Activated CD4-positive, alpha-beta T cell treated with anti-CD3 and anti-CD28 coated beads, Interleukin-2, amount 10 ng/mL, durations not matched to agents 7 days and 5 days (primary cell): ENCODE measurements at regions not wholly inside any gene's neighbourhood (a gene's known extent, or its start where the extent isn't known, plus 50 kb on each side); places are given as distances from the start of the nearest gene placed in this dataset.

ENCODE experiments used
- CTCF ChIA-PET: fragments of 350-600 bp; sonication (Branson Sonifier 250); formaldehyde crosslinking; loops from one replicate; lab custom pipeline; 2021; ENCODE audit warnings: antibody characterized with exemption; lab: Charles Lee
- POLR2A ChIA-PET: fragments of 350-600 bp; sonication (Branson Sonifier 250); formaldehyde crosslinking; loops from one replicate; lab custom pipeline; 2021; ENCODE audit warnings: antibody characterized with exemption; lab: Charles Lee
- DNase-seq: peaks from one replicate; pipeline ENCODE4 v3.0.0-alpha.2; 2020
- H3K27ac Mint-ChIP-seq: one replicate; pipeline ENCODE4 v1.8.0; 2021; ENCODE audit warnings: mild to moderate bottlenecking, moderate library complexity, mixed read lengths
- H3K27me3 Mint-ChIP-seq: one replicate; pipeline ENCODE4 v1.8.0; 2021; ENCODE audit warnings: mixed read lengths
- H3K36me3 Mint-ChIP-seq: one replicate; pipeline ENCODE4 v1.8.0; 2021; ENCODE audit warnings: low read depth, mixed read lengths
- H3K4me1 Mint-ChIP-seq: one replicate; pipeline ENCODE4 v1.8.0; 2021; ENCODE audit warnings: mixed read lengths
- H3K4me3 Mint-ChIP-seq: one replicate; pipeline ENCODE4 v1.8.0; 2021; ENCODE audit warnings: mild to moderate bottlenecking, moderate library complexity, mixed read lengths
- H3K9me3 Mint-ChIP-seq: one replicate; pipeline ENCODE4 v1.8.0; 2021; ENCODE audit warnings: mixed read lengths

DNA sequence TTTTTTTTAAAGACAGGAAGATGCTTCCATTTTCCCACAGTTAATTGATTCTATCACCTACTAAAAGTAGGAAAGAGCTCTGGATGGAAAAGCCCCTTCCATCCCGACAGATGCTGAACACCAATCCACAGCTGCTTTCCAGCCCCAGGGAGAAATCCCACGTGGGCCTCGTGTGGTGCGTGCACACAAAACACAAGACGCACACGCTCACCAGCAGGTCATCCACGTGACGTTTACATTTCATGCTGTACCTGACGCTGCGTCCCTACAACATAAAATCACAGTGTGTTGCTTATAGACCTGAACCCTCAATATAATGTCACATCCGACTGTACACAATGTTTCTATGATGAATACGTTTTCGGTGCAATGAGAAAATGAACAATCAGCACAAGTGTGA is 50.2 kb upstream of the DACT2 start:
- Mint-ChIP-seq H3K27me3 (peaks cover 5% of the 10 kb centered on the region), H3K36me3 (no peaks in the 10 kb centered on the region), H3K27ac (no peak overlapping the region), H3K9me3 (no peaks in the 10 kb centered on the region), H3K4me1 (peaks cover 4% of the 10 kb centered on the region), H3K4me3 (no peak overlapping the region)
- POLR2A ChIA-PET = no interaction called here
- no peak for DNase-seq
- CTCF ChIA-PET = interaction anchor here (1.5 kb wide), 1 partner anchor 512 kb away, joined by 4 read pairs; no protein-coding TSS in a partner anchor

DNA sequence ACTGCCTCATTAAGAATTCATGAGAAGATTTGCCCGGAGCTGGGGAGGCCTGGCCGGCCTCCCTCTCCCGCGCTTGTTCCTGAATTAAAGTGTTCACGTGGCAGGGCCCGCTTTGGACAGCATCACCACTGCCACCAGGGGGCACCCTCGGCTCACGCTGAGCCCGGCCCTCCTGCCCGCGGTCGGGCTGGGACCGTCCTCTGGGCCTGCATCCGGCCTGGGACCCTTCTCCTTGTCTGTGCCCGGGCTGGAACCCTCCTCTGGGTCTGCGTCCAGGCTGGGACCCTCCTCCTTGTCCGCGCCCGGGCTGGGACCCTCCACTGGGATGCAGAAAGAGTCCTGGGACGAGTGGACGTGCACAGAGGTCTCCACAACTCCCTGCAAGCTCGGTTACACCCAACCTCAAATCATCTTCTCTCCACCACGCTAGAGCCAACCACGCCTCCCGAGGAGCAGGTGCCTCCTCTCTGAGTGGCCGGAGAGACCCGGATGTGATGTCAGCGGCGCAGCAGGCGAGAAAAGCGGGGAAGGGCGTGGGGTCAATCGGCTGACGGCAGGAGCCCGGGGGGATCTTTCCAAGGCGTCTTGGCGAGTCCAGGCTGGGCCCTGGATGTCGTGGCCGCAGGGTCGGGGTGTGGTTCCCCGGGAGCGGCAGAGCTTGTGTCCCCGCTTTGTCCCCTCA is 50.9 kb upstream of the DACT2 start:
- Mint-ChIP-seq H3K4me1 (peaks cover 4% of the 10 kb centered on the region), H3K36me3 (no peaks in the 10 kb centered on the region), H3K27ac (no peak overlapping the region), H3K9me3 (no peaks in the 10 kb centered on the region), H3K27me3 (peaks cover 5% of the 10 kb centered on the region), H3K4me3 (no peak overlapping the region)
- CTCF ChIA-PET = interaction anchor here (1.5 kb wide), 1 partner anchor 511 kb away, joined by 4 read pairs; no protein-coding TSS in a partner anchor
- POLR2A ChIA-PET = no interaction called here
- DNase-seq = peak; percentile 61

DNA sequence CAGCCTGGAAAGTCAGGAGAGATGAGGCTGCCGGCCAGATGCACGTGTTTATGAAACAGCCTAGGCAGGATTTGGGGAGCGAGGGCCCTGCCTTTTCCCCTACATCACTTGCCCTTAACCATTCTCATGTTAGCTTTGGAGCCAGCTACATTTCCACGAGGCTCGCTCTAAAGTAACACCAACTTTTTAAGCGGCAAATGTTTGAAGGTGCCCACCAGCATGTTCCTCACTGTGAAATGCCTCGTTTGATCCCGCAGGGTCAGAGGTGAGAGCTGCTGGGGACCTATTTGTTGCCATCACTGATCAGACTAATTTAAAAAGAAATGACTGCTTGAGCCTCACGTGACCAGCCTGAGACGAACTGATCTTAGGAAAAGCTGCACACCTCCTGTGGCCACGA is 51.6 kb upstream of the DACT2 start:
- Mint-ChIP-seq H3K27ac (no peak overlapping the region), H3K9me3 (no peaks in the 10 kb centered on the region), H3K4me1 (peaks cover 4% of the 10 kb centered on the region), H3K36me3 (no peaks in the 10 kb centered on the region), H3K27me3 (peaks cover 5% of the 10 kb centered on the region), H3K4me3 (no peak overlapping the region)
- ChIA-PET POLR2A (no interaction called here), CTCF (interaction anchor here (1.5 kb wide), 1 partner anchor 510 kb away, joined by 4 read pairs; no protein-coding TSS in a partner anchor)
- DNase-seq = no peak

DNA sequence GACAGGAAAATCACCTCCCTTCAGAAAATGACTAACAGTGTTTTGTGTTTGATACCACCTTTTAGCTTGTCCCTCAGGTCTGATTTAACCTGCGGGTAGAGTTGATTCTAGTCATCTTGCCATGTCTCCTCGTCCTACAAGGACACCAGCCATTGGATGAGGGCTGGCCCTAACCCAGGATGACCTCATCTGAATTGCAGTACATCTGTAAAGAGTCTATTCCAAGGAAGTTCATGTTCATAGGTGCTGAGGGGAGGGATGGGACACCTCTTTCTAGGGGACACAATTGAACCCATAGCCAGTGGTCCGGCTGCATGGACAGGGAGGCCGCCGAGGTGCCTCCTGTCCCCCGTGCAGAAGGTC is 52.0 kb upstream of the DACT2 start:
- peaks cover 4% of the 10 kb centered on the region for H3K4me1 Mint-ChIP-seq
- no peaks in the 10 kb centered on the region for H3K36me3 Mint-ChIP-seq
- ChIA-PET CTCF (no interaction called here), POLR2A (no interaction called here)
- no peak overlapping the region for H3K4me3 Mint-ChIP-seq
- no peak overlapping the region for H3K27ac Mint-ChIP-seq
- H3K27me3 Mint-ChIP-seq = peaks cover 5% of the 10 kb centered on the region
- DNase-seq = no peak
- no peaks in the 10 kb centered on the region for H3K9me3 Mint-ChIP-seq

DNA sequence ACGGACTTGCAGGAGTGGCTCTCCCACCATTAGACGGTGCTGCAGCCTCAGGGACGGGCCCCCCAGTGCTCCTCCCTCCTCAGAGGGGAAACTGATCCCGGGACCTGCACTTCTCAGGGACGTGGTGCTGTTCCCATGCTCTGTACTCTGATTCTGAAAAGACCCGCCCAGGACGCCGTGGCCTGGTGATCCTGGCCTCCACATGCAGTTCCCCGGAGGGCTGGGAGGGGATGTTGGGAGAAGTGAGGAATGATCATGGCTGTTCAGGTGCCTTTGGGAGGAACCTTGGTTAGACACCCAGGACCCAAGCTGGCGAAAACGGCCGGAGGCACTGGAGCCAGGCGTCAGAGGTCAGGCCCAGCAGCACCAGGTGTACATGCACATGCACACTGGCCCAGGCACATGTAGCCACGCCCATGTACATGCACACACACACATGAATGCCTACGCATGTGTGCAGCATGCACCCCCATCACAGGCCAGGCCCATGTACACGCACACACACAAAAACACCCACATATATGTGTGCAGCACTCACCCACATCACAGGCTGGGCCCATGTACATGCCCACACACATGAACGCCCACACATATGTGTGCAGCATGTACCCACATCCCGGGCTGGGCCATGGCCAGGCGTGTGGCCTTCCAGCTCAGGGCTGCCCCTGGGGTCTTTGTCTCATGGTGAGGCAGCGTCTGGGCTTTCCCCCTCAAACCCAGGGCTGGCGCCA is 52.6 kb upstream of the DACT2 start:
- Mint-ChIP-seq H3K36me3 (no peaks in the 10 kb centered on the region), H3K4me1 (peaks cover 2% of the 10 kb centered on the region), H3K4me3 (no peak overlapping the region), H3K27ac (no peak overlapping the region), H3K9me3 (no peaks in the 10 kb centered on the region), H3K27me3 (peaks cover 3% of the 10 kb centered on the region)
- POLR2A ChIA-PET = no interaction called here
- DNase-seq = no peak
- CTCF ChIA-PET = no interaction called here

DNA sequence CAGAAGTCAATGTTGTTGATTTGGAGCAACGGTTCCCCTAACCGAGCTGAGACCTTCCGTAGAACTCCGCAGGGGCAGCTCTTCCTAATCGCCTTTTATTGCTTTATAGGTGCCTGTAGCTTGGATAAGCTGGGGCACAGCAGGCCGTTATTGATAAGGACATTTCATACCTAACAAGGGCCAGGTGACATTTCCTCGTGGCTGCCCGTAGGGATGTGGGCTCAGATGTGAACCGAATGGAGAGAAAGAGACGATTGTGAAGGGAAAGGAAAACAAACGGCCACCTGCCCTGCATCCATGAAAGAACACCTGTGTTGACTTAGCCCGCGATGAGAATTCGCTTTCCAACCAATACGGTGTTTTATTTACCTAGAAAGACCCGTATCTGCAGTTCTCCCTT is 53.3 kb upstream of the DACT2 start:
- Mint-ChIP-seq H3K36me3 (no peaks in the 10 kb centered on the region), H3K27ac (no peak overlapping the region), H3K4me1 (no peaks in the 10 kb centered on the region), H3K9me3 (peaks cover 2% of the 10 kb centered on the region), H3K27me3 (no peaks in the 10 kb centered on the region), H3K4me3 (no peak overlapping the region)
- CTCF ChIA-PET = no interaction called here
- POLR2A ChIA-PET = no interaction called here
- no peak for DNase-seq

DNA sequence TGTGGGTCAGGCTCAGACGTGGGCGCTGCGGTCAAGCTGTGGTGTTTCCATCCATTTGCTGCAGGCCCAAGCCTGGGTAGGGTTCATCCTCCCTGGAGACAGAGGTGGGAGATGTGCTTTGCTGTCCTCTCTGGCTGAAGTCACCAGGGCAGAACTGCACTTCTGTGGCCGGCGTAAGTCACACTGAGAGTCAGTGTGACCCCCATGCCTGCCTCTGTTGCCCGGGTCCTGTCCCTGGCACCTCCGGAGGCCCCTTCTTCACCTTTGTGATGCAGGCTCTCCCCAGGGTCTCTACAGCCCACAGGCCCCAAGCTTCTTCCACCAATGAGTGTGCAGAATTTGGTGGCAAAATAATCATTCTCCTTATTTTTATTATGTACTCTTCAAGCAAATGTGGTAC is 53.8 kb upstream of the DACT2 start:
- DNase-seq = no peak
- Mint-ChIP-seq H3K27ac (no peak overlapping the region), H3K36me3 (no peaks in the 10 kb centered on the region), H3K4me1 (no peaks in the 10 kb centered on the region), H3K9me3 (peaks cover 3% of the 10 kb centered on the region), H3K4me3 (no peak overlapping the region), H3K27me3 (no peaks in the 10 kb centered on the region)
- POLR2A ChIA-PET = no interaction called here
- CTCF ChIA-PET = no interaction called here

DNA sequence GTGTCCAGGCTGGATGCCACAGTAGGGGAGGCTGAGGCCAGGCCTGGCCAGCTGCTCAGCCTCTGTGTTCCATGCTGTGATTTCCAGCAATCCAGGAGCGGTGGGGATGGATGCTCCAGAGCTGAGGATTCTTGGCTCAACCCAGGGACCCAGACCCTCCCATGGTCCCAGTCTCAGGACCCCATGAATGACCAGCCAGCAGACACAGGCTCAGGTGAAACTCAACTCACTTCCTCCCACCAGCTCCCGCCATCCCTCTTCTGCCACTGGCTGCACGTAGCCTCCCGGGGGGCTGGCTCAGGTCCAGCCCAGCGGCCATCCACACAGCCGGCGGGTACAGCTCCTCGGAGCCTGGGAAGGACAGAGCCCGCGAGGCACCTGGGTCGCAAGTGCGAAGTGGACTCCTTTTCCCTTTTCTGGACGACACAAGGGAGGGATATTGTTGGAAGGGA is 54.5 kb upstream of the DACT2 start:
- POLR2A ChIA-PET = no interaction called here
- CTCF ChIA-PET = no interaction called here
- Mint-ChIP-seq H3K36me3 (no peaks in the 10 kb centered on the region), H3K27ac (no peak overlapping the region), H3K4me1 (no peaks in the 10 kb centered on the region), H3K27me3 (no peaks in the 10 kb centered on the region), H3K4me3 (no peak overlapping the region), H3K9me3 (peaks cover 3% of the 10 kb centered on the region)
- no peak for DNase-seq

DNA sequence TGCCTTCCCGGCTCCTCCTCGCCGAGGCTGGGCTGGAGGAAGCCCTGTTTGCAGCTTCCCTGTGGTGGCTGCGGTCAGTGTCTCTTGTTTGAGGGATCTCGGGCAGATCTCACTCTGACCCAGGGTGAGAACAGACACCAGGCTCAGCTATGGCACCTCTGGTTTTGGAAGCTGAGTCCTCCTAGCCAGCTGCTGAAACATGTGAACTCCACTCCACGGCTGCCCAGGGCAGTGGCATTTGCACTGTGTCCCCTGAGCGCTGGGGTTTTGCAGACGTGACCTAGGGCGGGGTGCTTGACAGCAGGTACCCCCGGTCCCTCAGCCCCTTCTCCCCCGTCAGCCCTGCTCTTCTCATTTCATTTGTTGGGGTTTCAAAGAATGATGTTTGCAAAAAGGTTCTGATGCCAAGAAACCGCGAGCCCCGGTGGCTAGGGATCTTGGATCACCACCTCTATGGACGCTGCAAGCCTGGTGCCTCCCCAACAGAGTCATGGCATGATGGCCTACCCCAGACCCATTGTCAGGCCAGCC is 55.0 kb upstream of the DACT2 start:
- no peak for DNase-seq
- ChIA-PET POLR2A (no interaction called here), CTCF (no interaction called here)
- H3K27ac Mint-ChIP-seq = no peak overlapping the region
- H3K4me1 Mint-ChIP-seq = no peaks in the 10 kb centered on the region
- H3K36me3 Mint-ChIP-seq = no peaks in the 10 kb centered on the region
- H3K27me3 Mint-ChIP-seq = no peaks in the 10 kb centered on the region
- no peak overlapping the region for H3K4me3 Mint-ChIP-seq
- peaks cover 3% of the 10 kb centered on the region for H3K9me3 Mint-ChIP-seq

DNA sequence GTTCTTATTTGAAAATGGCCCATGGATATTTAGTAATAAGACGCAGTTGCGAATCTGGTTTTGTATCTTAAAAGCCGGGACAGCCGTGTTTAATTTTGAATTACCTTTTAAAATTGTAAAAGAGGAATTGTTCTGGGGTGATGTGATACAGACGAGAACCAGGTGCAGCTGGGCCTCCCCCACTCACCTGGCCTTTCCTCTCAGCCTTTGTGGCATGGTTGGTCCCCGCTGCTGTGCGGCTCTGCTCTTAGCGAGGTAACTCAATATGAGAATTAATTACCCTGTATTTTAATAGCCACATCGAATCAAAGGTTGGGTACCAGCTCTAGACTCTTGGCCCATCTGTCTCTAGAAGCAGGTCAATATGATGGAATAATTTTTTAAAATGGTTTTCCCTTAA is 56.5 kb upstream of the DACT2 start:
- Mint-ChIP-seq H3K27ac (no peak overlapping the region), H3K27me3 (no peaks in the 10 kb centered on the region), H3K36me3 (no peaks in the 10 kb centered on the region), H3K9me3 (peaks cover 3% of the 10 kb centered on the region), H3K4me3 (no peak overlapping the region), H3K4me1 (no peaks in the 10 kb centered on the region)
- ChIA-PET CTCF (interaction anchor here (0.6 kb wide), 1 partner anchor 56 kb away, joined by 4 read pairs; no protein-coding TSS in a partner anchor), POLR2A (no interaction called here)
- no peak for DNase-seq

DNA sequence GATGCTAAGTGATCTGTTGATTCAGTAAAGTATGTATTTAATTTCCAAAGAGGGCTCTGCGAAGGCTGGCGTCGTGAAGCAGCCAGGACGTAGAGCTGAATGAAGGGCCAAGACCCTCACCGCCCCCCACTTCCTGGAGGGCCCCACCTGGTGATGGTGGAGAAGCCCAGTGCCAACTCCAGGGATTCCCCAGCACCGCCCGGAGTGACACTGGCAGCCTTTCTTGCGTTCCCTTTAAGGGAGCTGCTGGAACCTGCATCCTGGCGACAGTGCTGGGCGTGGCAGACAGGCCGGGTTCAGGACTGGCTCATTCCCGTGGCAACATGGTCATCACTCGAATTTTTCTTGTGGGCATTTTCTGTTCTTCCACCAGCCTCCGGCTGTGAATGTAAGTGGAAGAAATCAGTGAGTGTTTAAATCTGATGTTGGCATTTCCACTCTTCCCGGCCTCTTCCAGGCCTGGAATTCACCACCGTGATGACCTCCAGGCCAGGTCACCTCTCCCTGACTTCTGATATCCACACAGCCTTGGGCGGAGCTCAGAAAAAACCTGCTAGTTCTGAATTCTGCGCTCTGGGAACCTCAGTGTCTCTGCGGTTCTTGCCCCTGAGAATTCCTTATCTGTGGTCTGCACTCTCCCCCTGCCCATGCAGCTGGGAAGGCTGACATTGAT is 57.4 kb upstream of the DACT2 start:
- DNase-seq = no peak
- H3K4me1 Mint-ChIP-seq = no peaks in the 10 kb centered on the region
- peaks cover 3% of the 10 kb centered on the region for H3K9me3 Mint-ChIP-seq
- ChIA-PET POLR2A (no interaction called here), CTCF (no interaction called here)
- H3K27ac Mint-ChIP-seq = no peak overlapping the region
- no peak overlapping the region for H3K4me3 Mint-ChIP-seq
- H3K27me3 Mint-ChIP-seq = no peaks in the 10 kb centered on the region
- no peaks in the 10 kb centered on the region for H3K36me3 Mint-ChIP-seq

DNA sequence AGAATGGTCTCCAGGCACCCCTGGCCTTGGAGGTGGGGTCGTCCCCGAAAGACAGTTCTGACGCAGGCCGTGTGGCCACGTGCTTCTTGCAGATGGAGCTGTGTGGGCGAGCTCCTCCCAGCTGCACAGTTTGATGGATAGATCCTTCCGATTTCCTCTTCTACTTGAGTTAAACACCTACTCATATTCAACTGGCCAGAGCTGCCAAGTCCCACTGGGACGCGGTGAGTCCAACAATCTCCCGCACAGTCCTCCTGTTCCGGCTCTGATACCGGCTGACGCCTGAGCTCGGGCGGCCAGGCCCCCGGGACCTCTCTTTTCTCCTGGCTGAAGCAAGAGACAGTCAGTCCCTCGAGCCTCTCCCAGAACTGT is 57.9 kb upstream of the DACT2 start:
- Mint-ChIP-seq H3K4me3 (no peak overlapping the region), H3K9me3 (peaks cover 5% of the 10 kb centered on the region), H3K4me1 (no peaks in the 10 kb centered on the region), H3K27ac (no peak overlapping the region), H3K27me3 (no peaks in the 10 kb centered on the region), H3K36me3 (no peaks in the 10 kb centered on the region)
- DNase-seq = no peak
- CTCF ChIA-PET = no interaction called here
- POLR2A ChIA-PET = no interaction called here
